GM12892 (cell line): ENCODE measurements at regions not wholly inside any gene's neighbourhood (a gene's known extent, or its start where the extent isn't known, plus 50 kb on each side); places are given as distances from the start of the nearest gene placed in this dataset.

Experiments used
- POLR2A ChIP-seq: IDR thresholded peaks from 2 replicates; pipeline ENCODE4 v1.6.1; 2011; ENCODE audit warnings: low read depth, low read length, control low read depth
- POLR2AphosphoS5 ChIP-seq: IDR thresholded peaks from 2 replicates; pipeline ENCODE4 v1.6.1; 2011; ENCODE audit warnings: low read depth, low read length, control low read depth
- TAF1 ChIP-seq: IDR thresholded peaks from 2 replicates; pipeline ENCODE4 v1.6.1; 2011; ENCODE audit warnings: low read depth, mild to moderate bottlenecking, control low read depth, low read length, borderline replicate concordance

DNA sequence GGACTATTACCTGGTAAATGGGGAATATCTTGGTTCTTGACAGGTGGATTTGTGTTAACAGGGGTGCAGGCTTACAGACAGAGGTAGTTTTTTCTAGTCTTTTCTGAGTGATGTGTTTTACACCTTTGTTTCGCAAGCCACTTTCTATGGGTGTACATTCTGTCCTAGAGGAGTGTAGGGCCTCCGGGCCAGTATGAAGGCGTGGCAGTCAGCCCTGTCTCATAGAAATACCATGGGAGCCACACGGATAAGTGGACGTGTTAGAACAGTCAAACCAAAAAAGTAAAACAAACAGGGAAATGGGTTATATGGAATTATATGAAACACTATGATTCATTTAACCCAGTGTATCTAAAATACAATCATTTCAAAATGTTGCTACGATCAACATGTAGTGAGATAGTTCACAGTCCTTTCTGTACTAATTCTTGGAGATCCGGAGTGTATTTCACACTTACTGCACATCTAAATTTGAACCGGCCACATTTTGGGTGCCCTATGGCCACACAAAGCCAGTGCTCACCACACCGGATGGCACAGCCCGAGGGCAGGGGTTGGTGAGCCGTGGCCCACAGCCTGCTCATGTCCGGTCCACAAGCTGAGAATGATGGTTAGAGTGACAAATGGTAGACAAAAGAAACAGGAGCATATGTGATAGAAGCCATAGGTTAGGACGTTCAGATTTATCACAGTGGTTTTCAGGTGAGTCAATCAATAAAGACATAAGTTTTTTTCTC, 80.1 kb upstream of the IRX4 start:
- TF ChIP-seq TAF1 = no peak
- TF ChIP-seq POLR2A = no peak
- no peak for TF ChIP-seq POLR2AphosphoS5
